ENCODE measurements at regions not wholly inside any gene's neighbourhood (a gene's known extent, or its start where the extent isn't known, plus 50 kb on each side); places are given as distances from the start of the nearest gene placed in this dataset.

DNA sequence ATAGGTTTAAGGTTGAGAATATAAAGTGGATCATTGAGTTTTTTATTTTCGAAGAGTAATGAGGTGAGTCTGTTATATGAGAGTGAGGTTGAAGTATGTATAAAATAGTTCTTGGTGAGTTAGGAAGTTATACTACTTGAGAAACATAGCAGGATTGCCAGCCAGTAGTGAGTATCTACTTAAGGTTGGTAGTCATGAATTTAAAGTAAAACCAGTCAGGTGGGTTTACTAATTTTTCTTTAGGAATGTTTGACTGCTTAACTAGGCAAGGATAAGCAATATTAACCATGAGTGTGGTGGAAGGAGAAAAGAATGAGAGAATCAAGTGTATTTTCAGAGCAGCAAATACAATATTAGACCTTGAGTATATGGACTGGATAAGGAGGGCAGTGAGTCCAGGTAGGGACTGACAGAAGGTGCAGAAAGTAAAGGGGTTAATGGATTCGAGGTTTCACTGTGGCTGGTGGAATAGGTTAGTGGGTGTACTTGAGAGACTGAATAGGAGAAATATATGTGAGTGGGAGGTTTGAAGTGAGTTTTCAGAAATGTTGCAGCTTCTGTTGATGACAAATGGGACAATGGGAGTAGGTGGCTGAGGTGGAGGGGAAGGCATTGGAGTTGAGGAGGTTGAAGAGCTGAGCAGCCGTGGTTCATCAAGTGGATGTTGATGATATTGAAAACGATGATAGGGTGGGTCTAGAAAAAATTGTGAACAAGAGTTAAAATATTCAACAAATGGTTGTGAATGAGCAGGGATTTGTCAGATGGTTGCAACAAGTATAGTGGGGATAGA lies 232.5 kb upstream of the ASCC3 start:
- no peaks in the 10 kb centered on the region for H3K9me3 ChIP-seq (ENCODE audit: control insufficient read depth, insufficient read depth, low read depth, low read length)
- no peak overlapping the region for H3K4me3 ChIP-seq (ENCODE audit: low read depth, low read length)
- no peak overlapping the region for H3K27ac ChIP-seq (ENCODE audit: extremely low read depth, low read depth, low read length)
- ChIA-PET CTCF (interaction anchor here (0.6 to 1.5 kb wide), 5 partner anchors 9 to 1507 kb away, joined by 3 to 7 read pairs (median 3); no protein-coding TSS in a partner anchor), POLR2A (no interaction called here)
- TF ChIP-seq EGR2 (tag by site-specific recombination; IDR thresholded peaks at IDR 0.05; ENCODE audit: low read depth) (peak; percentile 57; the same call in 1 of the 2 replicates), ZNF768 (tag by site-specific recombination; IDR thresholded peaks at IDR 0.05) (no peak), SCRT2 (tag by site-specific recombination; IDR thresholded peaks at IDR 0.05) (peak; percentile 72)
- no peaks in the 10 kb centered on the region for H3K4me1 ChIP-seq (ENCODE audit: control insufficient read depth, insufficient read depth, low read length)
- no peaks in the 10 kb centered on the region for H3K36me3 ChIP-seq (ENCODE audit: control insufficient read depth in 2 of 2, insufficient read depth in 1 of 2, low read length in 2 of 2)

DNA sequence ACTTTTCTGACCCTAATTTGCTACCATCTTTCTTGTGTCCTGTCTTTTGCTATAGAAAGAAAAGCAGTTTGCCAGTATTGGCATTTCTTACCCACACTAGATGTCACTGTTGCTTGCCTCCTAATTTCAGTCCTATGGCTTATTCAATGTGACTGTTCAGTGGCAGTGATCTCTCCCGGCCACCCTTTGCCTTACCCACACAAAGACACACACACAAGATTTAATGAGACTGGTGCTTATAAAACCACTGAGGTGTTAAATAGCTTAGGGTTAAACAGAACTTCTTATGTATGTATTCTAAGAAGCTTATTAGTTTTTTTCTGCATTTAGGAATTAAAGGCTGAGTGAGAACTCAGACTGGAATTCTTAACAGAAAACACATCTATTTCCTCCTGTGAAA lies 233.6 kb upstream of the ASCC3 start:
- H3K9me3 ChIP-seq (ENCODE audit: control insufficient read depth, insufficient read depth, low read depth, low read length): no peaks in the 10 kb centered on the region
- no peaks in the 10 kb centered on the region for H3K4me1 ChIP-seq (ENCODE audit: control insufficient read depth, insufficient read depth, low read length)
- ChIA-PET POLR2A (no interaction called here), CTCF (interaction anchor here (0.6 to 1.5 kb wide), 10 partner anchors 12 to 1505 kb away, joined by 3 to 7 read pairs (median 3); no protein-coding TSS in a partner anchor)
- H3K36me3 ChIP-seq (ENCODE audit: control insufficient read depth in 2 of 2, insufficient read depth in 1 of 2, low read length in 2 of 2): no peaks in the 10 kb centered on the region
- no peak overlapping the region for H3K27ac ChIP-seq (ENCODE audit: extremely low read depth, low read depth, low read length)
- TF ChIP-seq ZNF654 (tag by site-specific recombination; IDR thresholded peaks at IDR 0.05; ENCODE audit: low read depth) (peak; percentile 70), ZNF366 (tag by site-specific recombination; conservative IDR thresholded peaks at IDR 0.05) (no peak)
- TF ChIP-seq, protein P1, sequence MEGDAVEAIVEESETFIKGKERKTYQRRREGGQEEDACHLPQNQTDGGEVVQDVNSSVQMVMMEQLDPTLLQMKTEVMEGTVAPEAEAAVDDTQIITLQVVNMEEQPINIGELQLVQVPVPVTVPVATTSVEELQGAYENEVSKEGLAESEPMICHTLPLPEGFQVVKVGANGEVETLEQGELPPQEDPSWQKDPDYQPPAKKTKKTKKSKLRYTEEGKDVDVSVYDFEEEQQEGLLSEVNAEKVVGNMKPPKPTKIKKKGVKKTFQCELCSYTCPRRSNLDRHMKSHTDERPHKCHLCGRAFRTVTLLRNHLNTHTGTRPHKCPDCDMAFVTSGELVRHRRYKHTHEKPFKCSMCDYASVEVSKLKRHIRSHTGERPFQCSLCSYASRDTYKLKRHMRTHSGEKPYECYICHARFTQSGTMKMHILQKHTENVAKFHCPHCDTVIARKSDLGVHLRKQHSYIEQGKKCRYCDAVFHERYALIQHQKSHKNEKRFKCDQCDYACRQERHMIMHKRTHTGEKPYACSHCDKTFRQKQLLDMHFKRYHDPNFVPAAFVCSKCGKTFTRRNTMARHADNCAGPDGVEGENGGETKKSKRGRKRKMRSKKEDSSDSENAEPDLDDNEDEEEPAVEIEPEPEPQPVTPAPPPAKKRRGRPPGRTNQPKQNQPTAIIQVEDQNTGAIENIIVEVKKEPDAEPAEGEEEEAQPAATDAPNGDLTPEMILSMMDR (tag by site-specific recombination; IDR thresholded peaks at IDR 0.05): 0 out of 2 replicates have a peak, but pooled peaks have one; percentile 17
- no peak overlapping the region for H3K4me3 ChIP-seq (ENCODE audit: low read depth, low read length)

DNA sequence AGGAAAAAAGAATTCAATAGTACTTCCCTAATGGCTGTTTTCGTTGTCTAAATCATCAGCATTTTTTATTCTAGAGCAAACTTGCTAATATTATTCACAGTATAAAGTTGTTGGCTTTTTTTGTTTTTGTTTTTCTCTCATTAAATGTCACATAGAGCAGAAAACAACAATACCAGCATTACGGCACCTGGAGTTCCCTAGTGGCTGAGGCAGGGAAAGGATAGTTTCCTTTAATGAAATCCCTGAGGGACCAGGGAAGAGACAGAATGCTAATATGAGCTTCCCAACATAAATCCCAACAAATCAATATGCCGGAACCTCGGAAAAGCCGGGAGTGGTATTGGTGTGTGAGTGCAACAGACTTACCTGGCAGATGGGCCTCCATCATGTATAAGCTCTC lies 235.2 kb upstream of the ASCC3 start:
- no peaks in the 10 kb centered on the region for H3K9me3 ChIP-seq (ENCODE audit: control insufficient read depth, insufficient read depth, low read depth, low read length)
- TF ChIP-seq ZFP3 (tag by site-specific recombination; IDR thresholded peaks at IDR 0.05; ENCODE audit: low read depth) (no peak), ZNF544 (tag by site-specific recombination; IDR thresholded peaks at IDR 0.05) (no peak), ZNF169 (tag by site-specific recombination; IDR thresholded peaks at IDR 0.05) (no peak)
- TF ChIP-seq, protein P2, sequence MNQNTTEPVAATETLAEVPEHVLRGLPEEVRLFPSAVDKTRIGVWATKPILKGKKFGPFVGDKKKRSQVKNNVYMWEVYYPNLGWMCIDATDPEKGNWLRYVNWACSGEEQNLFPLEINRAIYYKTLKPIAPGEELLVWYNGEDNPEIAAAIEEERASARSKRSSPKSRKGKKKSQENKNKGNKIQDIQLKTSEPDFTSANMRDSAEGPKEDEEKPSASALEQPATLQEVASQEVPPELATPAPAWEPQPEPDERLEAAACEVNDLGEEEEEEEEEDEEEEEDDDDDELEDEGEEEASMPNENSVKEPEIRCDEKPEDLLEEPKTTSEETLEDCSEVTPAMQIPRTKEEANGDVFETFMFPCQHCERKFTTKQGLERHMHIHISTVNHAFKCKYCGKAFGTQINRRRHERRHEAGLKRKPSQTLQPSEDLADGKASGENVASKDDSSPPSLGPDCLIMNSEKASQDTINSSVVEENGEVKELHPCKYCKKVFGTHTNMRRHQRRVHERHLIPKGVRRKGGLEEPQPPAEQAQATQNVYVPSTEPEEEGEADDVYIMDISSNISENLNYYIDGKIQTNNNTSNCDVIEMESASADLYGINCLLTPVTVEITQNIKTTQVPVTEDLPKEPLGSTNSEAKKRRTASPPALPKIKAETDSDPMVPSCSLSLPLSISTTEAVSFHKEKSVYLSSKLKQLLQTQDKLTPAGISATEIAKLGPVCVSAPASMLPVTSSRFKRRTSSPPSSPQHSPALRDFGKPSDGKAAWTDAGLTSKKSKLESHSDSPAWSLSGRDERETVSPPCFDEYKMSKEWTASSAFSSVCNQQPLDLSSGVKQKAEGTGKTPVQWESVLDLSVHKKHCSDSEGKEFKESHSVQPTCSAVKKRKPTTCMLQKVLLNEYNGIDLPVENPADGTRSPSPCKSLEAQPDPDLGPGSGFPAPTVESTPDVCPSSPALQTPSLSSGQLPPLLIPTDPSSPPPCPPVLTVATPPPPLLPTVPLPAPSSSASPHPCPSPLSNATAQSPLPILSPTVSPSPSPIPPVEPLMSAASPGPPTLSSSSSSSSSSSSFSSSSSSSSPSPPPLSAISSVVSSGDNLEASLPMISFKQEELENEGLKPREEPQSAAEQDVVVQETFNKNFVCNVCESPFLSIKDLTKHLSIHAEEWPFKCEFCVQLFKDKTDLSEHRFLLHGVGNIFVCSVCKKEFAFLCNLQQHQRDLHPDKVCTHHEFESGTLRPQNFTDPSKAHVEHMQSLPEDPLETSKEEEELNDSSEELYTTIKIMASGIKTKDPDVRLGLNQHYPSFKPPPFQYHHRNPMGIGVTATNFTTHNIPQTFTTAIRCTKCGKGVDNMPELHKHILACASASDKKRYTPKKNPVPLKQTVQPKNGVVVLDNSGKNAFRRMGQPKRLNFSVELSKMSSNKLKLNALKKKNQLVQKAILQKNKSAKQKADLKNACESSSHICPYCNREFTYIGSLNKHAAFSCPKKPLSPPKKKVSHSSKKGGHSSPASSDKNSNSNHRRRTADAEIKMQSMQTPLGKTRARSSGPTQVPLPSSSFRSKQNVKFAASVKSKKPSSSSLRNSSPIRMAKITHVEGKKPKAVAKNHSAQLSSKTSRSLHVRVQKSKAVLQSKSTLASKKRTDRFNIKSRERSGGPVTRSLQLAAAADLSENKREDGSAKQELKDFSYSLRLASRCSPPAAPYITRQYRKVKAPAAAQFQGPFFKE (tag by site-specific recombination; IDR thresholded peaks at IDR 0.05; ENCODE audit: borderline replicate concordance): no peak
- TF ChIP-seq, protein P3, sequence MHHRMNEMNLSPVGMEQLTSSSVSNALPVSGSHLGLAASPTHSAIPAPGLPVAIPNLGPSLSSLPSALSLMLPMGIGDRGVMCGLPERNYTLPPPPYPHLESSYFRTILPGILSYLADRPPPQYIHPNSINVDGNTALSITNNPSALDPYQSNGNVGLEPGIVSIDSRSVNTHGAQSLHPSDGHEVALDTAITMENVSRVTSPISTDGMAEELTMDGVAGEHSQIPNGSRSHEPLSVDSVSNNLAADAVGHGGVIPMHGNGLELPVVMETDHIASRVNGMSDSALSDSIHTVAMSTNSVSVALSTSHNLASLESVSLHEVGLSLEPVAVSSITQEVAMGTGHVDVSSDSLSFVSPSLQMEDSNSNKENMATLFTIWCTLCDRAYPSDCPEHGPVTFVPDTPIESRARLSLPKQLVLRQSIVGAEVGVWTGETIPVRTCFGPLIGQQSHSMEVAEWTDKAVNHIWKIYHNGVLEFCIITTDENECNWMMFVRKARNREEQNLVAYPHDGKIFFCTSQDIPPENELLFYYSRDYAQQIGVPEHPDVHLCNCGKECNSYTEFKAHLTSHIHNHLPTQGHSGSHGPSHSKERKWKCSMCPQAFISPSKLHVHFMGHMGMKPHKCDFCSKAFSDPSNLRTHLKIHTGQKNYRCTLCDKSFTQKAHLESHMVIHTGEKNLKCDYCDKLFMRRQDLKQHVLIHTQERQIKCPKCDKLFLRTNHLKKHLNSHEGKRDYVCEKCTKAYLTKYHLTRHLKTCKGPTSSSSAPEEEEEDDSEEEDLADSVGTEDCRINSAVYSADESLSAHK (tag by site-specific recombination; IDR thresholded peaks at IDR 0.05): no peak
- no peak overlapping the region for H3K4me3 ChIP-seq (ENCODE audit: low read depth, low read length)
- no peaks in the 10 kb centered on the region for H3K4me1 ChIP-seq (ENCODE audit: control insufficient read depth, insufficient read depth, low read length)
- ChIA-PET CTCF (interaction anchor here (0.8 to 1.0 kb wide), 2 partner anchors 67 to 110 kb away, joined by 3 to 4 read pairs; no protein-coding TSS in a partner anchor), POLR2A (no interaction called here)
- H3K36me3 ChIP-seq (ENCODE audit: control insufficient read depth in 2 of 2, insufficient read depth in 1 of 2, low read length in 2 of 2): no peaks in the 10 kb centered on the region
- no peak overlapping the region for H3K27ac ChIP-seq (ENCODE audit: extremely low read depth, low read depth, low read length)
